KMS-11 (cell line): ENCODE measurements at regions not wholly inside any gene's neighbourhood (a gene's known extent, or its start where the extent isn't known, plus 50 kb on each side); places are given as distances from the start of the nearest gene placed in this dataset.

Experiments used
- H2AFZ ChIP-seq: fragments of 200-600 bp; sonication (generic); 2 replicates; pipeline ENCODE4 v1.6.1; 2016; ENCODE audit warnings: antibody characterized with exemption, mixed run types, low read depth
- H3K27ac ChIP-seq: fragments of 200-600 bp; sonication (generic); 2 replicates; pipeline ENCODE4 v1.6.1; 2016; ENCODE audit warnings: mild to moderate bottlenecking, mixed run types
- H3K27me3 ChIP-seq: fragments of 200-600 bp; sonication (generic); 2 replicates; pipeline ENCODE4 v1.6.1; 2017; ENCODE audit warnings: mild to moderate bottlenecking, low read depth, mixed run types, moderate library complexity; ENCODE audit not compliant: insufficient read depth
- H3K36me3 ChIP-seq: fragments of 200-600 bp; sonication (generic); 2 replicates; pipeline ENCODE4 v1.6.1; 2017; ENCODE audit warnings: mild to moderate bottlenecking, mixed run types; ENCODE audit not compliant: insufficient read depth
- H3K4me1 ChIP-seq: fragments of 200-600 bp; sonication (generic); 2 replicates; pipeline ENCODE4 v1.6.1; 2016; ENCODE audit warnings: mild to moderate bottlenecking, low read depth, mixed run types; ENCODE audit not compliant: poor library complexity, severe bottlenecking
- H3K4me2 ChIP-seq: fragments of 200-600 bp; sonication (generic); 2 replicates; pipeline ENCODE4 v1.7.0; 2016; ENCODE audit warnings: mild to moderate bottlenecking, mixed run types
- H3K4me3 ChIP-seq: fragments of 200-600 bp; sonication (generic); IDR thresholded peaks from 2 replicates; pipeline ENCODE4 v1.6.1; 2017; ENCODE audit warnings: low read depth, low read length, mixed read lengths; ENCODE audit not compliant: insufficient read depth
- H3K79me2 ChIP-seq: fragments of 200-600 bp; sonication (generic); 2 replicates; pipeline ENCODE4 v1.6.1; 2016; ENCODE audit warnings: low read depth, mixed run types; ENCODE audit not compliant: insufficient read depth
- H3K9ac ChIP-seq: fragments of 200-600 bp; sonication (generic); 2 replicates; pipeline ENCODE4 v1.6.1; 2016; ENCODE audit warnings: mild to moderate bottlenecking, mixed run types
- H4K20me1 ChIP-seq: fragments of 200-600 bp; sonication (generic); 2 replicates; pipeline ENCODE4 v1.6.1; 2016; ENCODE audit warnings: mild to moderate bottlenecking, mixed run types; ENCODE audit not compliant: insufficient read depth
- TF ChIP-seq, protein P1 (sequence below): fragments of 200-600 bp; sonication (generic); conservative IDR thresholded peaks from 2 replicates; pipeline ENCODE4 v1.6.1; 2017; ENCODE audit warnings: low read depth, mild to moderate bottlenecking, antibody characterized with exemption, low read length, moderate library complexity, mixed read lengths

DNA sequence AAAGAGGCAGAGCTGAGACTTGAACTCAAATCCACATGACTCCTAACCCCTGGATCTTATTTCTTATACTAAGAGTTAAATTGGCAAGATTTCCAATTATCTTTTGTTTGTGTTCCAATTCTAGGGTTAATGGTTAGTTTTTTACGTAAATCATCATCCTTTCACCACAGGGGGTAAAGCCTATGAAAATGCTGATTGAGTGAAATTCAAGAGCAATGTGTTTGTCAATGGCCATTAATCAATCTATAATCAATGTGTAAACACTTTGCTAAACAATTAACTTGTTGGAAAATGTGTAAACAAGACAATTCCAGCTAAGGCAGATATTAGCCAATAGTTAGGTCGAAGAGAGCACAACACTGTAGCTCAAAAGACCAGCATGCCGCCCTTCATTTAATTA is 376.5 kb upstream of the ACVR2A start:
- no peaks in the 10 kb centered on the region for H4K20me1 ChIP-seq
- H3K79me2 ChIP-seq = no peaks in the 10 kb centered on the region
- no peaks in the 10 kb centered on the region for H3K36me3 ChIP-seq
- H3K27ac ChIP-seq = no peak overlapping the region
- TF ChIP-seq, protein P1, sequence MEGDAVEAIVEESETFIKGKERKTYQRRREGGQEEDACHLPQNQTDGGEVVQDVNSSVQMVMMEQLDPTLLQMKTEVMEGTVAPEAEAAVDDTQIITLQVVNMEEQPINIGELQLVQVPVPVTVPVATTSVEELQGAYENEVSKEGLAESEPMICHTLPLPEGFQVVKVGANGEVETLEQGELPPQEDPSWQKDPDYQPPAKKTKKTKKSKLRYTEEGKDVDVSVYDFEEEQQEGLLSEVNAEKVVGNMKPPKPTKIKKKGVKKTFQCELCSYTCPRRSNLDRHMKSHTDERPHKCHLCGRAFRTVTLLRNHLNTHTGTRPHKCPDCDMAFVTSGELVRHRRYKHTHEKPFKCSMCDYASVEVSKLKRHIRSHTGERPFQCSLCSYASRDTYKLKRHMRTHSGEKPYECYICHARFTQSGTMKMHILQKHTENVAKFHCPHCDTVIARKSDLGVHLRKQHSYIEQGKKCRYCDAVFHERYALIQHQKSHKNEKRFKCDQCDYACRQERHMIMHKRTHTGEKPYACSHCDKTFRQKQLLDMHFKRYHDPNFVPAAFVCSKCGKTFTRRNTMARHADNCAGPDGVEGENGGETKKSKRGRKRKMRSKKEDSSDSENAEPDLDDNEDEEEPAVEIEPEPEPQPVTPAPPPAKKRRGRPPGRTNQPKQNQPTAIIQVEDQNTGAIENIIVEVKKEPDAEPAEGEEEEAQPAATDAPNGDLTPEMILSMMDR = no peak
- no peaks in the 10 kb centered on the region for H3K4me1 ChIP-seq
- H3K4me2 ChIP-seq = no peak overlapping the region
- H3K9ac ChIP-seq = no peak overlapping the region
- no peak overlapping the region for H3K4me3 ChIP-seq
- no peaks in the 10 kb centered on the region for H3K27me3 ChIP-seq
- H2AFZ ChIP-seq = no peak overlapping the region

DNA sequence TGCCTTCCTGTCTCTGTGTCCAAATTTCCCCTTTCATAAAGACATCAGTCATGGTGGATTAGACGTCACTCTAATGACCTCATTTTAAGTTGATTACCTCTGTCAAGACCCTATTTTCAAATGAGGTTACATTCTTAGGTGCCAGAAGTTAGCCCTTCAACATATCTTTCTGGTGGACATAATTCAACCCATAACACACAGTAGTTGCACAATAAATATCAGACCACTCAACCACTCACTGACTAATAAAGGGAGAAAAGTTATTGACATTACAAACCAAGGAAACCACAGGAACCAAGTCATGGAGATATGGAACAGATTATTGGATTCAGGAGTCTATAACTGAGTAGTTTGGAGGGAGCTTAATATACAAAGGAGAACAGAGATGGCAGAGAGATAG is 377.4 kb upstream of the ACVR2A start:
- Histone ChIP-seq H3K79me2 (no peaks in the 10 kb centered on the region), H3K27me3 (no peaks in the 10 kb centered on the region), H4K20me1 (no peaks in the 10 kb centered on the region), H3K4me1 (no peaks in the 10 kb centered on the region), H3K36me3 (no peaks in the 10 kb centered on the region), H3K4me3 (no peak overlapping the region), H2AFZ (no peak overlapping the region), H3K4me2 (no peak overlapping the region), H3K27ac (no peak overlapping the region), H3K9ac (no peak overlapping the region)
- TF ChIP-seq, protein P1 = no peak

DNA sequence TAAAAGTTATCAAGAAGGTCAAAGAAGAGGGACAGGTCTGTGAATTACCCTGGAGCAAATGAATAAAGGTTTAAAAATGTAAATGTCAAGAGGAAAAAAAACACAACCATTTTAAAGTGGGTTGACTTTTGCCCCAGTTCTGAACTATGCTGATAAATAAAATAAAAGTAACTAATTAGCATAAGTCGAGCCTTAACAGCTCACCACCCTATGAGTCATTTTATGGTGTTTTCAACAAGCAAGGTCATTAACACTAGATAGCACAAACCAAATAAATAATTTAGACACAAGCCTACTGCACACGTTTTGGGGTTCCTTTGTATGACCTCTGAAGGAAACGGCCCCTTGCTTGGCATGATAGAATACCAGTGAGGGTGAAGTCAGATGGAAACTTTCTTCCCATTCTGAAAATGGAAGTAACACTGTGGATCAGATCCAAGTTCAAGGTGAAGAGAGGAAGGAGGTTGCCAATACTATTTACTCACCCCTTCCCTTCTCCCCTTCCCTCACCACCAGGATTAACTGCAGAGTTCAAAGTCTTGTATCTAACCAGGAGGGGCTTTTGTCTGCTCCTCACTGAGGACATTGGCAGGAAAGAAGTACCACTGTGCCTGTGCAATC is 380.0 kb upstream of the ACVR2A start:
- Histone ChIP-seq H3K4me3 (no peak overlapping the region), H3K9ac (no peak overlapping the region), H3K4me2 (no peak overlapping the region), H4K20me1 (no peaks in the 10 kb centered on the region), H3K27me3 (no peaks in the 10 kb centered on the region), H3K27ac (no peak overlapping the region), H3K36me3 (no peaks in the 10 kb centered on the region), H2AFZ (no peak overlapping the region), H3K4me1 (no peaks in the 10 kb centered on the region), H3K79me2 (no peaks in the 10 kb centered on the region)
- TF ChIP-seq, protein P1 = no peak

DNA sequence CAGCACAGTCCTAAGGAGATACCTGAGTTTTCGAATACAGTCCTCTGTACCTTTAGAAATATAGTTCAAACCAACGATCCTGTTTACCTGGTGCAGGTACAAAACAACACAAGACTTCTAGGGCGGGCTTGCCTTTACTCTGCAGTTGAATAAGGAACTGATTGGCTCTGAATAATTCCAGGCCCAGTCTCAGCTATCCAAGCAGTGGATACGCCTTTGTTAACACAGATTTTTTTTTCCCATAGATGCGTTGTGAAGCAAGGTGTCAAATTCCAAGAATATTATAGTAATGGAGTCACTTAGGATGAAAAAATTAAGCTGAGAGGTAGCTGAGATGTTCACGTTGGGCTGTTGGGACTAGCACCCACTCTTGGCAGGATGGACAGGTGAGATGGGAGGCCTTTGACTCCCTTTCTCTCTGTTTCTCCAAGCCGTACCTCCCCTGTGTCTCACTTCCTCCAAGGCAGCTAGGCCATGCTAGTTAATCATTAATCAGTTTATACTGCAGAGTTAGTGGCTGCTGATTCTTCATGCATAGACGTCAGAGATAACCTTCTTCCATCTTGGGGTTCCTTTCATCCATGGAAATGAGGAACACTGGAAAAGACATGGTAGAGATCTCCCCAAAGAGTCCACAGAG is 380.8 kb upstream of the ACVR2A start:
- H3K79me2 ChIP-seq = no peaks in the 10 kb centered on the region
- TF ChIP-seq, protein P1 = no peak

More for the DNA sequence above, 380.8 kb upstream of the ACVR2A start:
- Histone ChIP-seq H2AFZ (no peak overlapping the region), H3K4me1 (no peaks in the 10 kb centered on the region), H3K36me3 (no peaks in the 10 kb centered on the region), H3K27ac (no peak overlapping the region), H3K27me3 (no peaks in the 10 kb centered on the region), H3K4me3 (no peak overlapping the region), H3K4me2 (no peak overlapping the region), H4K20me1 (no peaks in the 10 kb centered on the region), H3K9ac (no peak overlapping the region)
